ENCODE measurements at regions not wholly inside any gene's neighbourhood (a gene's known extent, or its start where the extent isn't known, plus 50 kb on each side); places are given as distances from the start of the nearest gene placed in this dataset.

DNA sequence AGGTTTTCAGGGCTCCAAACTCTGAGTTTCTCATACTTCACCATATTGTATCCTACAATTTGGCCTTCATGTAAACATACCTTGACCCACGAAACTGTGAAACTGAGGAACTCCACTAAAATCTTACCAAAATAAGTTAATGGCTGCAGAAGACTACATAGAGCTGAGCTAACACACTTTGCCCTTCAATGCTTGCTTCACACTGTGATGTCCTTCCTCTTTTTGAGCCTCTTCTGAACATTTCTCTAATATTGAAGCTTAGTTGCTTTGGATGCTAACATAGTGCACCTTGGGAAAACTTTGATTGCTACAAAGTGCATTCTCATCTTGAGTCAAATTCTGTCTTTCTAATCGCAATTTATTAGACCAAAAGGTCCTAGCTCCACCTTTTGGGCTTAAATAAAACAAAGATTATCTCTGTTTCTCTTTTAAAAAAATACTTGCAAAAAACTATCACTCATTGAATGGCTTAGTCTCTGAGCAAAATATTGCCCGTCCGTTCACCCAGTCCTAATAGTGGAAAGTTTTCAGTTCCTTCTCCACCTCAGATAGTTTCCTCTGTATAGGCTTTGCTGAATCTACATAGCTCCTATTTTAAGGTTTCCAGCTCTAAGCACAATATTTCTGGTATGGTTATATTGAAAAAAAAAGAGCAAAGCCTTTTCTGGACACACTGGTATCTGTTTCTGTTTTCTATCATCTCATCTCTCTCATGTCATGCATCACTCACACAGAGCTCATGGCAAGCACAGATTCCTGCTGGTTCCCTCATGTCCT, 494.6 kb downstream of the RFPL4B start:
- Mint-ChIP-seq H3K9me3 (no peaks in the 10 kb centered on the region), H3K27ac (no peak overlapping the region), H3K27me3 (no peaks in the 10 kb centered on the region), H3K4me1 (ENCODE audit: unreplicated experiment) (peaks cover 16% of the 10 kb centered on the region), H3K36me3 (no peaks in the 10 kb centered on the region), H3K4me3 (no peak overlapping the region)
- TF ChIP-seq, protein P1, sequence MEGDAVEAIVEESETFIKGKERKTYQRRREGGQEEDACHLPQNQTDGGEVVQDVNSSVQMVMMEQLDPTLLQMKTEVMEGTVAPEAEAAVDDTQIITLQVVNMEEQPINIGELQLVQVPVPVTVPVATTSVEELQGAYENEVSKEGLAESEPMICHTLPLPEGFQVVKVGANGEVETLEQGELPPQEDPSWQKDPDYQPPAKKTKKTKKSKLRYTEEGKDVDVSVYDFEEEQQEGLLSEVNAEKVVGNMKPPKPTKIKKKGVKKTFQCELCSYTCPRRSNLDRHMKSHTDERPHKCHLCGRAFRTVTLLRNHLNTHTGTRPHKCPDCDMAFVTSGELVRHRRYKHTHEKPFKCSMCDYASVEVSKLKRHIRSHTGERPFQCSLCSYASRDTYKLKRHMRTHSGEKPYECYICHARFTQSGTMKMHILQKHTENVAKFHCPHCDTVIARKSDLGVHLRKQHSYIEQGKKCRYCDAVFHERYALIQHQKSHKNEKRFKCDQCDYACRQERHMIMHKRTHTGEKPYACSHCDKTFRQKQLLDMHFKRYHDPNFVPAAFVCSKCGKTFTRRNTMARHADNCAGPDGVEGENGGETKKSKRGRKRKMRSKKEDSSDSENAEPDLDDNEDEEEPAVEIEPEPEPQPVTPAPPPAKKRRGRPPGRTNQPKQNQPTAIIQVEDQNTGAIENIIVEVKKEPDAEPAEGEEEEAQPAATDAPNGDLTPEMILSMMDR (conservative IDR thresholded peaks at IDR 0.05) = no peak
- no peak for DNase-seq (ENCODE audit: extremely low spot score, unreplicated experiment)

DNA sequence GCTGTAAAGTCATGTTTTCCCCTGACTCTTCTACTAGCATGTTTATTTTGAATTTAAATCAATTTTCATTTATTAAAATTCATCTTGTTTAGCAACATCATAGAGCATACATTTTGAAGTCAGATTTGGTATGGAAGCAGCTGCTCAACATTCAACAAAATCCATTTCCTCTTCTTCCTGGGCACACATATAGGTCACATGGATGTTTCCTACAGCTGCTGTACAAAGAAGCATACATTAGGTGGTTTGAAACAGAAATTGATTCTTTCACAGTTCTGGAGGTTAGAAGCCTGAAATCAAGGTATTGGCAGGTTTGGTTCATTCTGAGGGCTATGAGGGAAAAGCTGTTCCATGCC, 495.2 kb downstream of the RFPL4B start:
- Mint-ChIP-seq H3K4me3 (no peak overlapping the region), H3K9me3 (no peaks in the 10 kb centered on the region), H3K27me3 (no peaks in the 10 kb centered on the region), H3K27ac (no peak overlapping the region), H3K36me3 (no peaks in the 10 kb centered on the region), H3K4me1 (ENCODE audit: unreplicated experiment) (peaks cover 18% of the 10 kb centered on the region)
- TF ChIP-seq, protein P1 (conservative IDR thresholded peaks at IDR 0.05) = no peak
- no peak for DNase-seq (ENCODE audit: extremely low spot score, unreplicated experiment)

DNA sequence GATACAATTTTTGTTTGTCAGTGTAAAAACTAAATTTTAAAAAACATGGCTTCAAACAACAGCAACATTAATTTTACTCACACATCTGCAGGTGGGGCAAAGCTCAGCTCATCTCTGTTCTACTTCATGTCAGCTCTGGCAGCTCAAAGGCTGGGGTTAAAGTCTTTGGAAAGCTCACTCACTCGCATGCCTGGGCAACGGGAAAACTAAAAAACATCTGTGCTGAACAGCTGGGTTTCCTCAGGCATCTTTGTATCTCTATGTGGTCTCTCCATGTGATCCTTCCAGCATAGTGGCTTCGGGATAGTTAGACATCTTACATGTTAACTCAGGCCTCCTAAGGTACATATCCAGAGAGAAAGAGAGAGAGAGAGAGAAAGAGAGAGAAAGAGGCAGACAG, 499.6 kb downstream of the RFPL4B start:
- H3K4me3 Mint-ChIP-seq = no peak overlapping the region
- no peaks in the 10 kb centered on the region for H3K27me3 Mint-ChIP-seq
- no peaks in the 10 kb centered on the region for H3K36me3 Mint-ChIP-seq
- no peaks in the 10 kb centered on the region for H3K9me3 Mint-ChIP-seq
- peaks cover 10% of the 10 kb centered on the region for H3K4me1 Mint-ChIP-seq (ENCODE audit: unreplicated experiment)
- TF ChIP-seq, protein P1 (conservative IDR thresholded peaks at IDR 0.05) = no peak
- no peak overlapping the region for H3K27ac Mint-ChIP-seq
- no peak for DNase-seq (ENCODE audit: extremely low spot score, unreplicated experiment)

DNA sequence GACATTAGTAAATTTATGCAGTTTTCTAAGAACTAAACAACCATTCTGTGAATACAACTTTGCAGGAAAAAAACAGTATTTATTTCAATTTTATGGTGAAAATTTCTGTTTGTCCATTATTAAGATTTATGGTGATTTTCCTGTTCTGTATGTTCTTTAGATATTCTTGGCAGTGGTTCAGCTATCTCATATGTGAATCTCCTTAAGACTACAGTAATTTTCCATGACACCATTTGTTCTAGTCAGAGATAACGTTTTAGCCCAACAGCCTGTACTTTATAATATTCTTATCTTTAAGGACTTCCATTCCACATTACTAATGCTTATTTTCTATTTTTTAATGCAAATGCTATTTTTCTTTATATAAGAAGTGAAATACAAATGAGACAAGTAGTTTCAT, 504.0 kb downstream of the RFPL4B start:
- peaks cover 15% of the 10 kb centered on the region for H3K4me1 Mint-ChIP-seq (ENCODE audit: unreplicated experiment)
- no peaks in the 10 kb centered on the region for H3K36me3 Mint-ChIP-seq
- DNase-seq (ENCODE audit: extremely low spot score, unreplicated experiment) = no peak
- no peak overlapping the region for H3K27ac Mint-ChIP-seq
- no peaks in the 10 kb centered on the region for H3K9me3 Mint-ChIP-seq
- TF ChIP-seq, protein P1 (conservative IDR thresholded peaks at IDR 0.05) = no peak
- no peak overlapping the region for H3K4me3 Mint-ChIP-seq
- H3K27me3 Mint-ChIP-seq = no peaks in the 10 kb centered on the region

DNA sequence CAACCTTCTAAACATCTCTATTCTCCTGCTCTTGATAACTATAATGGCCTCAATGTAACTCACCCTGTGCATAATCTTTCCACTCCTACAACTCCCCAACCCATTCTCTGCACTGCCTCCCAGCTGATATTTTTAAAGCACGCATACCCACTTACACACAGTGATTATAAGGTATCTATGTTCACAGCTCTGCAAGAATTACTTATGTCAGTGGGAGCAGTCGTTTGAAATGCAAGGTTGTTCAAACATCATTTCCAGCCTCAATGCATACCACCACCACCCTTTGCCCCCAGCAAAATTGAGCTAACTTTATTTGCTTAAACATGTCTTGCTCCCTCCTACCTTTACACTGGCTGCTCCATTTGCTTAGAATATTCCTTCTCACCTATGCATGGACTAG, 506.0 kb downstream of the RFPL4B start:
- DNase-seq (ENCODE audit: extremely low spot score, unreplicated experiment) = no peak
- Mint-ChIP-seq H3K4me3 (no peak overlapping the region), H3K9me3 (no peaks in the 10 kb centered on the region), H3K27me3 (no peaks in the 10 kb centered on the region), H3K27ac (no peak overlapping the region), H3K36me3 (no peaks in the 10 kb centered on the region), H3K4me1 (ENCODE audit: unreplicated experiment) (peaks cover 12% of the 10 kb centered on the region)
- TF ChIP-seq, protein P1 (conservative IDR thresholded peaks at IDR 0.05) = no peak
